ENCODE measurements at regions not wholly inside any gene's neighbourhood (a gene's known extent, or its start where the extent isn't known, plus 50 kb on each side); places are given as distances from the start of the nearest gene placed in this dataset.

DNA sequence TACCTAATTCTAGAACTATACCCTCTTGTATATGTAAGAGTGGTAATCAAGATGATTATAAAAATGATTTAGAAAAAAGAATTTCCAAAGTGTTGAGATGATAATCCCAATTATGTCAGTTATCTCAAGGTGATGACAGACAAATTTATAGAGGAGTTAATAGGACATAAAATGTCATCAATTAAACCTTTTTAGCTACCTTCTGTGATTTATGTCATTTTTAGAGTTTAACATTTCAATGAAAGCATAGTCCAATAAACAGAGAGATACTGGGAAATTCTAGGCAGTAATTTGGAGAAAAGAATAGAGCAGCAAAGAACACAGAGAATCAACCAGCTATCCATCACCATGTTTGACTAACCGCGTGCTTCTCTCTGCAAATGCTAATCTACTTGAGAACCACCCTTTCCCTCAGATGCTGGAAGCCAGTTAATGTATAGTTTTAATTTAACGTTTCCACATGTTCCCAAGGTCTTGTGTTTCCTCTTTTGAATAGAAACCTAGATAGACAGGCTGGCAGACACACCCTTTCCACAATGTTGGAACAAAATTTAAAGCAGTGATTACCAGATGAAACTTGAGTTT, 433.1 kb upstream of the FAM241A start:
- TF ChIP-seq CEBPB (IDR thresholded peaks at IDR 0.05) (no peak), CHD2 (IDR thresholded peaks at IDR 0.05; ENCODE audit: low read length, partially characterized antibody) (no peak), CTCF (IDR thresholded peaks at IDR 0.05) (no peak)
